BJ (cell line): ENCODE measurements at regions not wholly inside any gene's neighbourhood (a gene's known extent, or its start where the extent isn't known, plus 50 kb on each side); places are given as distances from the start of the nearest gene placed in this dataset.

Source experiments
- CTCF ChIA-PET: fragments of 350-600 bp; formaldehyde crosslinking; extraction: SDS; loops from one replicate; lab custom pipeline; 2021; ENCODE audit warnings: antibody characterized with exemption, inconsistent platforms; lab: Yijun Ruan, JAX
- POLR2A ChIA-PET: fragments of 300-600 bp; sonication (Branson Sonifier 250); formaldehyde crosslinking; extraction: SDS; loops from one replicate; lab custom pipeline; 2021; ENCODE audit warnings: antibody characterized with exemption; lab: Charles Lee
- DNase-seq: peaks from one replicate; pipeline ENCODE4 v3.0.0-alpha.2; 2011; ENCODE audit warnings: low read depth
- H3K27me3 ChIP-seq: 2 replicates; pipeline ENCODE4 v1.6.0; 2011; ENCODE audit warnings: low read length; ENCODE audit not compliant: control insufficient read depth, insufficient read depth
- H3K36me3 ChIP-seq: 2 replicates; pipeline ENCODE4 v1.5.1; 2011; ENCODE audit warnings: low read length; ENCODE audit not compliant: control insufficient read depth, insufficient read depth
- H3K4me3 ChIP-seq: 2 replicates; pipeline ENCODE4 v1.5.1; 2011; ENCODE audit warnings: low read depth, mild to moderate bottlenecking, control low read depth, low read length
- CTCF ChIP-seq: IDR thresholded peaks from 2 replicates; pipeline ENCODE4 v1.5.1; 2011; ENCODE audit warnings: low read depth, mild to moderate bottlenecking, control low read depth, inconsistent platforms, low read length, moderate library complexity; ENCODE audit not compliant: insufficient read depth

- Histone ChIP-seq H3K27me3 (peaks cover 13% of the 10 kb centered on the region), H3K36me3 (no peaks in the 10 kb centered on the region), H3K4me3 (no peak overlapping the region)
- CTCF ChIA-PET: no interaction called here
- no peak for DNase-seq
- POLR2A ChIA-PET: no interaction called here
- no peak for TF ChIP-seq CTCF
Observed at GRCh38 chr2:56026828-56027227, 103.2 kb upstream of the EFEMP1 start.

- H3K27me3 ChIP-seq: peaks cover 6% of the 10 kb centered on the region; the same call in 1 of the 2 replicates
- ChIA-PET CTCF (interaction anchor here (0.9 kb wide), 1 partner anchor 12 kb away, joined by 3 read pairs; no protein-coding TSS in a partner anchor), POLR2A (no interaction called here)
- no peak overlapping the region for H3K4me3 ChIP-seq
- TF ChIP-seq CTCF: no peak
- DNase-seq: no peak
- H3K36me3 ChIP-seq: no peaks in the 10 kb centered on the region
Observed at GRCh38 chr2:56030062-56030461, 106.5 kb upstream of the EFEMP1 start.

- CTCF ChIA-PET: interaction anchor here (0.9 to 1.5 kb wide), 2 partner anchors 11 to 12 kb away, joined by 3 read pairs; no protein-coding TSS in a partner anchor
- no peak overlapping the region for H3K4me3 ChIP-seq
- H3K27me3 ChIP-seq: peaks cover 6% of the 10 kb centered on the region; the same call in 1 of the 2 replicates
- no peak for TF ChIP-seq CTCF
- H3K36me3 ChIP-seq: no peaks in the 10 kb centered on the region
- no peak for DNase-seq
- POLR2A ChIA-PET: no interaction called here
Observed at GRCh38 chr2:56030901-56031300, 107.3 kb upstream of the EFEMP1 start.

GRCh38 chr2:56034258-56034657 lies 110.7 kb upstream of the EFEMP1 start:
- Histone ChIP-seq H3K4me3 (no peak overlapping the region), H3K36me3 (no peaks in the 10 kb centered on the region), H3K27me3 (peaks cover 8% of the 10 kb centered on the region)
- no peak for DNase-seq
- CTCF ChIA-PET: interaction anchor here (1.6 kb wide), 1 partner anchor 18 kb away, joined by 3 read pairs; no protein-coding TSS in a partner anchor
- TF ChIP-seq CTCF: no peak
- POLR2A ChIA-PET: no interaction called here

- H3K27me3 ChIP-seq: peaks cover 4% of the 10 kb centered on the region
- H3K36me3 ChIP-seq: no peaks in the 10 kb centered on the region
- DNase-seq: no peak
- no peak for TF ChIP-seq CTCF
- POLR2A ChIA-PET: no interaction called here
- CTCF ChIA-PET: no interaction called here
- H3K4me3 ChIP-seq: no peak overlapping the region
Observed at GRCh38 chr2:56040189-56040588, 116.6 kb upstream of the EFEMP1 start.
